A549 (cell line): ENCODE measurements at regions not wholly inside any gene's neighbourhood (a gene's known extent, or its start where the extent isn't known, plus 50 kb on each side); places are given as distances from the start of the nearest gene placed in this dataset.

ENCODE experiments used
- ATAC-seq, 2 experiments: fragments of 200-7000 bp in 1 of 2; fragments of >200 bp in 1 of 2; cut with Nextera tagmentation in 1 of 2; cut with Tn5 transposase in 1 of 2; 3 replicates each; pipeline versions ENCODE4 v1.8.0 to v1.9.1; 2018 to 2020; ENCODE audit warnings: mild to moderate bottlenecking in 1 of 2, moderate library complexity in 1 of 2
- CTCF ChIA-PET: fragments of 300-600 bp; sonication (Branson Sonifier 250); formaldehyde crosslinking; extraction: SDS; loops from one replicate; lab custom pipeline; 2021; ENCODE audit warnings: antibody characterized with exemption, inconsistent platforms; lab: Yijun Ruan, JAX
- POLR2A ChIA-PET: fragments of 350-600 bp; formaldehyde crosslinking; extraction: SDS; loops from one replicate; lab custom pipeline; 2021; ENCODE audit warnings: antibody characterized with exemption, inconsistent platforms; lab: Yijun Ruan, JAX
- DNase-seq, 2 experiments: peaks; one replicate each; pipeline versions ENCODE4 v3.0.0 to v3.0.0-alpha.2; 2011 to 2016; ENCODE audit warnings: low read depth in 1 of 2, low spot score in 1 of 2
- FAIRE-seq: peaks from 2 replicates; lab custom pipeline; 2011; peaks lifted over from hg19 to GRCh38; lab: Jason Lieb, UNC
- H3K27ac ChIP-seq, 2 experiments: fragments of >200 bp; sonication (Bioruptor Twin); formaldehyde crosslinking; 3 replicates each; pipeline ENCODE4 v1.5.1; 2016 to 2017
- H3K4me1 ChIP-seq: fragments of >200 bp; sonication (Bioruptor Twin); formaldehyde crosslinking; 3 replicates; pipeline ENCODE4 v1.6.1; 2016
- H3K4me2 ChIP-seq: fragments of >200 bp; sonication (Bioruptor Twin); formaldehyde crosslinking; 3 replicates; pipeline ENCODE4 v1.6.1; 2016
- H3K4me3 ChIP-seq: fragments of >200 bp; sonication (Bioruptor Twin); formaldehyde crosslinking; 3 replicates; pipeline ENCODE4 v1.5.1; 2016
- H3K9me3 ChIP-seq: fragments of >200 bp; sonication (Bioruptor Twin); formaldehyde crosslinking; 3 replicates; pipeline ENCODE4 v1.6.1; 2016
- EHMT2 ChIP-seq: fragments of 200-600 bp; sonication (generic); IDR thresholded peaks from 2 replicates; pipeline ENCODE4 v1.6.1; 2016; ENCODE audit warnings: antibody characterized with exemption, low read depth, mild to moderate bottlenecking, moderate library complexity
- FOSB ChIP-seq: fragments of 250-450 bp; sonication (Bioruptor Pico); IDR thresholded peaks from 2 replicates; pipeline ENCODE4 v1.5.0; 2020; ENCODE audit warnings: mild to moderate bottlenecking, moderate library complexity
- GATA3 ChIP-seq: IDR thresholded peaks from 2 replicates; pipeline ENCODE4 v1.6.1; 2012; ENCODE audit warnings: borderline replicate concordance
- HOXB13 ChIP-seq: fragments of 250-450 bp; sonication (Bioruptor Pico); IDR thresholded peaks from 2 replicates; pipeline ENCODE4 v1.5.0; 2020; ENCODE audit warnings: low read depth, mild to moderate bottlenecking, moderate library complexity
- JUN ChIP-seq, 2 experiments: fragments of >200 bp; sonication (Bioruptor Twin); formaldehyde crosslinking; IDR thresholded peaks; 2 replicates in 1 of 2; 3 replicates in 1 of 2; pipeline ENCODE4 v1.6.1; 2016 to 2017
- KDM1A ChIP-seq: fragments of 200-600 bp; sonication (generic); IDR thresholded peaks from 2 replicates; pipeline ENCODE4 v1.6.1; 2016; ENCODE audit warnings: low read depth, mild to moderate bottlenecking
- MAFK ChIP-seq: fragments of 450-650 bp; IDR thresholded peaks from 2 replicates; pipeline ENCODE4 v1.6.1; 2014; ENCODE audit not compliant: partially characterized antibody
- NPAS2 ChIP-seq: fragments of 250-450 bp; sonication (Bioruptor Pico); IDR thresholded peaks from 2 replicates; pipeline ENCODE4 v1.8.0; 2022; ENCODE audit warnings: mild to moderate bottlenecking, moderate library complexity, borderline replicate concordance
- NR3C1 ChIP-seq: fragments of >200 bp; sonication (Bioruptor Twin); formaldehyde crosslinking; IDR thresholded peaks from 3 replicates; pipeline ENCODE4 v1.6.1; 2017
- PHF8 ChIP-seq: fragments of 200-600 bp; sonication (generic); IDR thresholded peaks from 2 replicates; pipeline ENCODE4 v1.6.1; 2016; ENCODE audit warnings: low read depth, mild to moderate bottlenecking, antibody characterized with exemption, moderate library complexity, borderline replicate concordance
- RAD21 ChIP-seq, 2 experiments: fragments of >200 bp in 1 of 2; sonication (Bioruptor Twin) in 1 of 2; formaldehyde crosslinking in 1 of 2; IDR thresholded peaks in 1 of 2; conservative IDR thresholded peaks in 1 of 2; 2 replicates in 1 of 2; 3 replicates in 1 of 2; pipeline ENCODE4 v1.6.1; 2012 to 2018; ENCODE audit warnings: inconsistent platforms in 1 of 2
- RARB ChIP-seq: fragments of 250-450 bp; sonication (Bioruptor Pico); IDR thresholded peaks from 2 replicates; pipeline ENCODE4 v1.8.0; 2021; ENCODE audit warnings: mild to moderate bottlenecking, moderate library complexity
- RCOR1 ChIP-seq: fragments of 150-350 bp; IDR thresholded peaks from 2 replicates; pipeline ENCODE4 v1.6.1; 2014; ENCODE audit warnings: antibody characterized with exemption, low read length, low read depth
- SREBF2 ChIP-seq: fragments of 450-650 bp; IDR thresholded peaks from 2 replicates; pipeline ENCODE4 v1.6.1; 2014; ENCODE audit warnings: mild to moderate bottlenecking, moderate library complexity
- TP53 ChIP-seq: fragments of 250-450 bp; sonication (Bioruptor Pico); IDR thresholded peaks from 2 replicates; pipeline ENCODE4 v1.5.0; 2021; ENCODE audit warnings: mild to moderate bottlenecking, moderate library complexity
- WGBS: methylation state at CpG from one replicate; pipeline ENCODE4 v1.1.6; 2017; ENCODE audit errors: missing lambda C conversion rate; 5-methylcytosine and 5-hydroxymethylcytosine counted together
- TF ChIP-seq, protein P1 (sequence below): fragments of 450-650 bp; IDR thresholded peaks from 2 replicates; pipeline ENCODE4 v1.6.1; 2014; ENCODE audit warnings: antibody characterized with exemption
- TF ChIP-seq, protein P2 (sequence below): fragments of >200 bp; sonication (Bioruptor Twin); formaldehyde crosslinking; IDR thresholded peaks from 2 replicates; pipeline ENCODE4 v1.6.1; 2016
- TF ChIP-seq, protein P3 (sequence below): IDR thresholded peaks from 2 replicates; pipeline ENCODE4 v1.6.1; 2012
- TF ChIP-seq, protein P4 (sequence below): fragments of 250-450 bp; sonication (Bioruptor Pico); IDR thresholded peaks from 2 replicates; pipeline ENCODE4 v1.5.0; 2021; ENCODE audit warnings: mild to moderate bottlenecking, moderate library complexity, borderline replicate concordance

DNA sequence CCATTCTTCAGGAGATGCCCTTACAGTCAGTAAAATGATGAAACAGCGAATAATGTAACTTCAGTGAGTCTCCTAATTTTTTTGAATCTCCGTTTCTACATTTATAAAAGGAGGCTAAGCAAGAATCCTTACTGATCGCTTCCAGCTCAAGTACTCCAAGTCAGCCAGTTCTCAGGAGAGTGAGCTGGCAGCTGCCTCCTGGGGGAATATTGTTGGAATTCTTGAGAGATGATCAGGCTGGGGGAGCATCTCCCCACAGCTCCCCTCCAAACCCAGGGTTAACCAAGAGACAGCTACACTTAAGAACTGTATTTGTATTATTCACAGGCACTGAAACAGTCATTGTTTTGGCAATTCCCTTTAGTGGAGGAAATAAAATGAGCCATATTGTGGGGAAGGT is 89.1 kb upstream of the PCSK2 start:
- POLR2A ChIA-PET, result no interaction called here
- H3K9me3 ChIP-seq, result no peaks in the 10 kb centered on the region
- no peak overlapping the region for H3K4me3 ChIP-seq
- no peak for FAIRE-seq
- H3K4me2 ChIP-seq, result no peak overlapping the region
- 18% methylated on average over 3 of the region's 3 CpGs for WGBS
- no peak for DNase-seq
- no peaks in the 10 kb centered on the region for H3K4me1 ChIP-seq
- H3K27ac ChIP-seq, result no peak overlapping the region
- TF ChIP-seq MAFK (peak; percentile 14), NPAS2 (CRISPR knock-in tag) (no peak), RCOR1 (no peak), NR3C1 (no peak)
- TF ChIP-seq, protein P1, sequence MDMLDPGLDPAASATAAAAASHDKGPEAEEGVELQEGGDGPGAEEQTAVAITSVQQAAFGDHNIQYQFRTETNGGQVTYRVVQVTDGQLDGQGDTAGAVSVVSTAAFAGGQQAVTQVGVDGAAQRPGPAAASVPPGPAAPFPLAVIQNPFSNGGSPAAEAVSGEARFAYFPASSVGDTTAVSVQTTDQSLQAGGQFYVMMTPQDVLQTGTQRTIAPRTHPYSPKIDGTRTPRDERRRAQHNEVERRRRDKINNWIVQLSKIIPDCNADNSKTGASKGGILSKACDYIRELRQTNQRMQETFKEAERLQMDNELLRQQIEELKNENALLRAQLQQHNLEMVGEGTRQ, result no peak
- CTCF ChIA-PET, result interaction anchor here (0.6 kb wide), 1 partner anchor 49 kb away, joined by 3 read pairs; no protein-coding TSS in a partner anchor
- ATAC-seq, result no peak

DNA sequence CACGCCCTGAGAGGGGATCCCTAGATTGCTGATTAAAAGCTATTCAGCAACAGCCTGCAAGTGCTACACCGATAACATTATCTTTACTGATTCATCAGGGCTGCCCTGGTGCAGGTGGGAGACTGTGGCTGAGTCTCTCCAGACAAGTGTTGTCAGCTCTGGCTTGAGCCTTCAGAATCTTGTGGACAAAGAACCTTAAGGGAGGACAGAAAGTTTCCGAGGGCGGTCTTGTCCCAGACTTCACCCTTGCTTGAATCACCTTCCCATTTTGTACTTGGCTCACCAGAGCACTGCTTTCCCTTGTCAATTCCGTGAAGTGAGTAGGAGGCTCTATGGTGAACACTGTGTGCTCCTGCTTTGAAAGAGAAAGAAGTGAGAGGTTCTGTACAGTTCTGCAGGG is 88.6 kb upstream of the PCSK2 start:
- CTCF ChIA-PET, result interaction anchor here (0.6 to 0.9 kb wide), 3 partner anchors 12 to 334 kb away, joined by 3 read pairs; no protein-coding TSS in a partner anchor
- H3K9me3 ChIP-seq, result no peaks in the 10 kb centered on the region
- no peaks in the 10 kb centered on the region for H3K4me1 ChIP-seq
- no peak overlapping the region for H3K4me3 ChIP-seq
- no peak for TF ChIP-seq GATA3
- TF ChIP-seq SREBF2, result no peak
- TF ChIP-seq KDM1A, result no peak
- TF ChIP-seq HOXB13 (CRISPR knock-in tag), result no peak
- TF ChIP-seq RAD21 (conservative IDR thresholded peaks at IDR 0.05 in 1 of 2, IDR thresholded peaks at IDR 0.05 in 1 of 2), result no peak
- TF ChIP-seq, protein P1, result no peak
- TF ChIP-seq PHF8, result no peak
- TF ChIP-seq, all 56 proteins: peak for 0
- no peak overlapping the region for H3K4me2 ChIP-seq
- ATAC-seq (no peak), FAIRE-seq (no peak), DNase-seq (no peak)
- 7% methylated on average over 5 of the region's 5 CpGs for WGBS
- POLR2A ChIA-PET, result no interaction called here
- H3K27ac ChIP-seq, result no peak overlapping the region

DNA sequence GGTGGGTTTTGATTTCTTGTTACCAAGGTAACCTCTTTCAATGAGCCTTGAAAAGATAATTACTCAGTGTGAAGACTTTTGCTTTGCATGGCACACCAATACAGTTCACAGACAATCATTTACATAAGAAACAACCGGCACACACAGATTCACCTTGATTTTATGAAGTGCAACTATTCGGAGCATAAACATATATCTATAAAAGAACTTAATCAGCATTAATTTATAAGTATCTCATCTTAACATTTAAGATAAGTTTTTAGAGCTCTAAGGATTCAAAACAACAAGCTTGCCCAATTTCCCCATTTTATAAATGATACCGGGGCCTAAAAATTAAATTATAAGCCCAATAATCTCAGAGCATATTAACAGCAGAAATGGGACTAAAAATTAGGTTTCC is 85.9 kb upstream of the PCSK2 start:
- DNase-seq, result no peak
- Histone ChIP-seq H3K4me3 (no peak overlapping the region), H3K4me1 (no peaks in the 10 kb centered on the region), H3K4me2 (no peak overlapping the region), H3K9me3 (no peaks in the 10 kb centered on the region), H3K27ac (no peak overlapping the region)
- FAIRE-seq, result no peak
- ChIA-PET CTCF (no interaction called here), POLR2A (no interaction called here)
- TF ChIP-seq, protein P2, sequence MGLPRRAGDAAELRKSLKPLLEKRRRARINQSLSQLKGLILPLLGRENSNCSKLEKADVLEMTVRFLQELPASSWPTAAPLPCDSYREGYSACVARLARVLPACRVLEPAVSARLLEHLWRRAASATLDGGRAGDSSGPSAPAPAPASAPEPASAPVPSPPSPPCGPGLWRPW, result no peak
- TF ChIP-seq FOSB (CRISPR knock-in tag) (no peak), SREBF2 (no peak), MAFK (peak; percentile 46)
- TF ChIP-seq, protein P3, sequence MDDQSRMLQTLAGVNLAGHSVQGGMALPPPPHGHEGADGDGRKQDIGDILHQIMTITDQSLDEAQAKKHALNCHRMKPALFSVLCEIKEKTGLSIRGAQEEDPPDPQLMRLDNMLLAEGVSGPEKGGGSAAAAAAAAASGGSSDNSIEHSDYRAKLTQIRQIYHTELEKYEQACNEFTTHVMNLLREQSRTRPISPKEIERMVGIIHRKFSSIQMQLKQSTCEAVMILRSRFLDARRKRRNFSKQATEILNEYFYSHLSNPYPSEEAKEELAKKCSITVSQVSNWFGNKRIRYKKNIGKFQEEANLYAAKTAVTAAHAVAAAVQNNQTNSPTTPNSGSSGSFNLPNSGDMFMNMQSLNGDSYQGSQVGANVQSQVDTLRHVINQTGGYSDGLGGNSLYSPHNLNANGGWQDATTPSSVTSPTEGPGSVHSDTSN, result no peak
- WGBS, result 11% methylated on average over 3 of the region's 3 CpGs
- no peak for ATAC-seq

DNA sequence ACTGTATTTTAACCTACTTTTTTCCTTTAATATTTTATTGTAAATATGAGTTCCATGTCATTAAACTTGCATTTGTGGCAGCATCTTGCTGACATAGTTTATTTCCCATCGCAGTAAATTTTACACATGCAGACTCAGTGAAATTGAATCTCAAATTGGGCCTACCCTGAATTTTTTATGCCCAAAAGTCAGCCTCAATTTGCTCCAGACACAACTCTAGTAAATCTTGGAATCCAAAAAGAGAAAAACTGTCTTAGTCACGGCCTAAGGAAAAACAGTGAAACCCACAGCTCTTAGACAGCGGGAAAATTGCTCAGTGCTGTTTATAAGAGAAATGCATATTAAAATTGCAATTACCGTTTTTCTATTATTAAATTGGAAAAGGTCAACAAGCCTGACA is 85.3 kb upstream of the PCSK2 start:
- ChIA-PET POLR2A (no interaction called here), CTCF (no interaction called here)
- no peak for TF ChIP-seq JUN (IDR thresholded peaks at IDR 0.05)
- TF ChIP-seq NR3C1, result no peak
- TF ChIP-seq RAD21 (conservative IDR thresholded peaks at IDR 0.05 in 1 of 2, IDR thresholded peaks at IDR 0.05 in 1 of 2), result no peak
- no peak for TF ChIP-seq GATA3
- TF ChIP-seq SREBF2, result no peak
- TF ChIP-seq, protein P4, sequence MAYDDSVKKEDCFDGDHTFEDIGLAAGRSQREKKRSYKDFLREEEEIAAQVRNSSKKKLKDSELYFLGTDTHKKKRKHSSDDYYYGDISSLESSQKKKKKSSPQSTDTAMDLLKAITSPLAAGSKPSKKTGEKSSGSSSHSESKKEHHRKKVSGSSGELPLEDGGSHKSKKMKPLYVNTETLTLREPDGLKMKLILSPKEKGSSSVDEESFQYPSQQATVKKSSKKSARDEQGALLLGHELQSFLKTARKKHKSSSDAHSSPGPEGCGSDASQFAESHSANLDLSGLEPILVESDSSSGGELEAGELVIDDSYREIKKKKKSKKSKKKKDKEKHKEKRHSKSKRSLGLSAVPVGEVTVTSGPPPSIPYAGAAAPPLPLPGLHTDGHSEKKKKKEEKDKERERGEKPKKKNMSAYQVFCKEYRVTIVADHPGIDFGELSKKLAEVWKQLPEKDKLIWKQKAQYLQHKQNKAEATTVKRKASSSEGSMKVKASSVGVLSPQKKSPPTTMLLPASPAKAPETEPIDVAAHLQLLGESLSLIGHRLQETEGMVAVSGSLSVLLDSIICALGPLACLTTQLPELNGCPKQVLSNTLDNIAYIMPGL (CRISPR knock-in tag), result no peak
- TF ChIP-seq RARB (CRISPR knock-in tag), result no peak
- TF ChIP-seq EHMT2, result no peak
- no peak for TF ChIP-seq TP53 (CRISPR knock-in tag)
- 10% methylated on average over 4 of the region's 4 CpGs for WGBS
- H3K9me3 ChIP-seq, result no peaks in the 10 kb centered on the region
- no peak overlapping the region for H3K4me3 ChIP-seq
- DNase-seq, result no peak
- no peak overlapping the region for H3K27ac ChIP-seq
- no peak for ATAC-seq
- H3K4me1 ChIP-seq, result no peaks in the 10 kb centered on the region
- H3K4me2 ChIP-seq, result no peak overlapping the region
- FAIRE-seq, result no peak
